H1 (cell line): ENCODE measurements at regions not wholly inside any gene's neighbourhood (a gene's known extent, or its start where the extent isn't known, plus 50 kb on each side); places are given as distances from the start of the nearest gene placed in this dataset.

Source experiments
- CTCF ChIA-PET: fragments of 300-600 bp; sonication (Branson Sonifier 250); formaldehyde crosslinking; loops from one replicate; lab custom pipeline; 2021; ENCODE audit not compliant: partially characterized antibody; lab: Charles Lee
- POLR2A ChIA-PET: fragments of 300-600 bp; sonication (Branson Sonifier 250); formaldehyde crosslinking; loops from one replicate; lab custom pipeline; 2021; ENCODE audit warnings: inconsistent platforms; ENCODE audit not compliant: partially characterized antibody; lab: Charles Lee
- DNase-seq, 2 experiments: peaks; one replicate each; pipeline versions ENCODE4 v3.0.0 to v3.0.0-alpha.2; 2010 to 2022; ENCODE audit warnings: low spot score in 2 of 2, low read depth in 1 of 2, mixed read lengths in 1 of 2
- FAIRE-seq: peaks from 2 replicates; lab custom pipeline; 2011; peaks lifted over from hg19 to GRCh38; lab: Jason Lieb, UNC
- H2AFZ ChIP-seq: 2 replicates; pipeline ENCODE4 v1.8.1; 2012; ENCODE audit warnings: low read length, inconsistent platforms
- H2AK5ac ChIP-seq: 2 replicates; pipeline ENCODE4 v1.6.1; 2013; ENCODE audit warnings: low read depth, low read length
- H2BK120ac ChIP-seq: replicated peaks from 2 replicates; pipeline ENCODE3; 2013; ENCODE audit warnings: low read depth, low read length, inconsistent platforms
- H2BK12ac ChIP-seq: 2 replicates; pipeline ENCODE4 v1.6.1; 2013; ENCODE audit warnings: low read depth, low read length
- H2BK15ac ChIP-seq: 2 replicates; pipeline ENCODE4 v1.6.1; 2013; ENCODE audit warnings: low read length
- H2BK20ac ChIP-seq: 2 replicates; pipeline ENCODE4 v1.6.1; 2013; ENCODE audit warnings: low read length
- H2BK5ac ChIP-seq: 2 replicates; pipeline ENCODE4 v1.6.1; 2013; ENCODE audit warnings: low read depth, low read length
- H3K14ac ChIP-seq: 2 replicates; pipeline ENCODE4 v1.6.1; 2013; ENCODE audit warnings: inconsistent platforms; ENCODE audit not compliant: insufficient read length
- H3K18ac ChIP-seq: 2 replicates; pipeline ENCODE4 v1.6.1; 2013; ENCODE audit warnings: low read length; ENCODE audit errors: extremely low read depth
- H3K23ac ChIP-seq: 2 replicates; pipeline ENCODE4 v1.6.1; 2013; ENCODE audit warnings: inconsistent platforms; ENCODE audit not compliant: insufficient read length
- H3K23me2 ChIP-seq: 2 replicates; pipeline ENCODE4 v1.6.1; 2013; ENCODE audit warnings: low read depth, low read length
- H3K27ac ChIP-seq: 2 replicates; pipeline ENCODE4 v1.6.1; 2011; ENCODE audit warnings: low read depth, low read length, inconsistent platforms
- H3K27me3 ChIP-seq, 4 experiments: replicated peaks in 1 of 4; 1 replicate in 1 of 4; 2 replicates in 3 of 4; pipeline versions ENCODE4 v1.6.1 to v1.8.1; 2011 to 2013; ENCODE audit warnings: low read length in 3 of 4, mild to moderate bottlenecking in 3 of 4, inconsistent platforms in 2 of 4, mixed read lengths in 2 of 4, moderate library complexity in 1 of 4; ENCODE audit not compliant: control insufficient read depth in 3 of 4, insufficient read depth in 3 of 4; ENCODE audit errors: extremely low read depth in 1 of 4
- H3K36me3 ChIP-seq, 4 experiments: 2 replicates each; pipeline versions ENCODE4 v1.6.1 to v1.8.1; 2011 to 2013; ENCODE audit warnings: mild to moderate bottlenecking in 4 of 4, low read length in 3 of 4, moderate library complexity in 2 of 4, control low read depth in 1 of 4, inconsistent platforms in 1 of 4; ENCODE audit not compliant: insufficient read depth in 4 of 4, control insufficient read depth in 2 of 4
- H3K4ac ChIP-seq: replicated peaks from 2 replicates; pipeline ENCODE3; 2013; ENCODE audit warnings: low read length, low read depth, mixed read lengths, inconsistent platforms; ENCODE audit not compliant: insufficient read length
- H3K4me1 ChIP-seq, 4 experiments: replicated peaks in 1 of 4; 1 replicate in 1 of 4; 2 replicates in 3 of 4; pipeline versions ENCODE4 v1.6.1 to v1.8.1; 2011 to 2013; ENCODE audit warnings: low read length in 3 of 4, inconsistent platforms in 2 of 4, mixed read lengths in 1 of 4; ENCODE audit not compliant: insufficient read depth in 4 of 4, control insufficient read depth in 3 of 4
- H3K4me2 ChIP-seq, 2 experiments: 2 replicates each; pipeline versions ENCODE4 v1.6.1 to v1.8.1; 2011 to 2013; ENCODE audit warnings: low read depth in 2 of 2, low read length in 2 of 2, control low read depth in 1 of 2, inconsistent platforms in 1 of 2, mild to moderate bottlenecking in 1 of 2; ENCODE audit not compliant: insufficient read depth in 1 of 2
- H3K4me3 ChIP-seq, 4 experiments: fragments of 200-600, 300-600 bp in 1 of 4; sonication (generic), shearing (Covaris generic), sonication (Bioruptor Twin) in 1 of 4; 2 replicates each; pipeline versions ENCODE4 v1.5.1 to v1.8.1; 2011 to 2016; ENCODE audit warnings: low read length in 4 of 4, low read depth in 3 of 4, control low read depth in 2 of 4, inconsistent platforms in 2 of 4, mild to moderate bottlenecking in 2 of 4, mixed read lengths in 1 of 4, moderate library complexity in 1 of 4; ENCODE audit not compliant: insufficient read depth in 2 of 4; ENCODE audit errors: extremely low read depth in 1 of 4
- H3K56ac ChIP-seq: replicated peaks from 2 replicates; pipeline ENCODE3; 2013; ENCODE audit warnings: low read depth, mild to moderate bottlenecking, mixed read lengths, low read length, inconsistent platforms; ENCODE audit not compliant: insufficient read length
- H3K79me1 ChIP-seq: 2 replicates; pipeline ENCODE4 v1.6.1; 2013; ENCODE audit warnings: low read depth, low read length, control low read depth
- H3K79me2 ChIP-seq, 2 experiments: 2 replicates each; pipeline versions ENCODE4 v1.6.1 to v1.8.1; 2012 to 2013; ENCODE audit warnings: low read length in 2 of 2, mild to moderate bottlenecking in 2 of 2, inconsistent platforms in 1 of 2; ENCODE audit not compliant: insufficient read depth in 2 of 2, control insufficient read depth in 1 of 2
- H3K9ac ChIP-seq, 4 experiments: replicated peaks in 1 of 4; 1 replicate in 1 of 4; 2 replicates in 3 of 4; pipeline versions ENCODE4 v1.6.1 to v1.8.1; 2011 to 2013; ENCODE audit warnings: low read depth in 3 of 4, low read length in 3 of 4, control low read depth in 2 of 4, mild to moderate bottlenecking in 2 of 4, moderate library complexity in 2 of 4, inconsistent platforms in 1 of 4; ENCODE audit errors: extremely low read depth in 1 of 4
- H3K9me3 ChIP-seq, 2 experiments: 2 replicates each; pipeline versions ENCODE4 v1.6.1 to v1.8.1; 2012 to 2013; ENCODE audit warnings: mild to moderate bottlenecking in 2 of 2, moderate library complexity in 2 of 2, control low read depth in 1 of 2, inconsistent platforms in 1 of 2, low read depth in 1 of 2, low read length in 1 of 2, mixed read lengths in 1 of 2; ENCODE audit not compliant: insufficient read depth in 2 of 2
- H4K20me1 ChIP-seq, 2 experiments: replicated peaks in 1 of 2; 2 replicates each; pipeline versions ENCODE3 to v1.8.1; 2011 to 2013; ENCODE audit warnings: inconsistent platforms in 2 of 2, low read length in 2 of 2, mild to moderate bottlenecking in 1 of 2; ENCODE audit not compliant: insufficient read depth in 2 of 2, control insufficient read depth in 1 of 2
- H4K5ac ChIP-seq: 2 replicates; pipeline ENCODE4 v1.6.1; 2013; ENCODE audit warnings: low read length, low read depth, mixed read lengths, inconsistent platforms; ENCODE audit not compliant: insufficient read length
- H4K8ac ChIP-seq: 2 replicates; pipeline ENCODE4 v1.8.0; 2013; ENCODE audit warnings: mild to moderate bottlenecking, moderate library complexity, low read length, inconsistent platforms; ENCODE audit not compliant: insufficient read depth; ENCODE audit errors: extremely low read depth
- H4K91ac ChIP-seq: replicated peaks from 2 replicates; pipeline ENCODE3; 2013; ENCODE audit warnings: low read length, mixed read lengths, inconsistent platforms; ENCODE audit not compliant: insufficient read length
- BCL11A ChIP-seq, 2 experiments: IDR thresholded peaks; one replicate each; pipeline ENCODE4 v1.6.1; 2011; ENCODE audit warnings: low read depth in 2 of 2, low read length in 2 of 2, mild to moderate bottlenecking in 2 of 2
- KDM1A ChIP-seq: fragments of 200-600, 300-600 bp; sonication (generic); IDR thresholded peaks from 2 replicates; pipeline ENCODE4 v1.7.1; 2016; ENCODE audit warnings: mild to moderate bottlenecking, low read length, borderline replicate concordance
- SAP30 ChIP-seq: fragments of 300-600 bp; sonication (generic); IDR thresholded peaks from 2 replicates; pipeline ENCODE4 v1.7.1; 2012; ENCODE audit warnings: low read length, moderate library complexity, mild to moderate bottlenecking, inconsistent platforms; ENCODE audit not compliant: insufficient read depth, insufficient replicate concordance
- ZNF274 ChIP-seq: IDR thresholded peaks from 2 replicates; pipeline ENCODE4 v1.7.0; 2012; ENCODE audit warnings: low read length, borderline replicate concordance; ENCODE audit errors: extremely low read depth
- WGBS, 2 experiments: shearing (Covaris generic) in 1 of 2; methylation state at CpG; one replicate each; pipeline versions ENCODE4 v1.1.6 to v1.1.7; 2013 to 2015; ENCODE audit warnings: low lambda C conversion rate in 2 of 2, mixed read lengths in 2 of 2, inconsistent platforms in 1 of 2, low coverage in 1 of 2, missing lambda C conversion rate in 1 of 2; ENCODE audit not compliant: insufficient replicate concordance in 2 of 2, insufficient coverage in 1 of 2, insufficient read length in 1 of 2; ENCODE audit errors: extremely low coverage in 1 of 2, missing lambda C conversion rate in 1 of 2; 5-methylcytosine and 5-hydroxymethylcytosine counted together

DNA sequence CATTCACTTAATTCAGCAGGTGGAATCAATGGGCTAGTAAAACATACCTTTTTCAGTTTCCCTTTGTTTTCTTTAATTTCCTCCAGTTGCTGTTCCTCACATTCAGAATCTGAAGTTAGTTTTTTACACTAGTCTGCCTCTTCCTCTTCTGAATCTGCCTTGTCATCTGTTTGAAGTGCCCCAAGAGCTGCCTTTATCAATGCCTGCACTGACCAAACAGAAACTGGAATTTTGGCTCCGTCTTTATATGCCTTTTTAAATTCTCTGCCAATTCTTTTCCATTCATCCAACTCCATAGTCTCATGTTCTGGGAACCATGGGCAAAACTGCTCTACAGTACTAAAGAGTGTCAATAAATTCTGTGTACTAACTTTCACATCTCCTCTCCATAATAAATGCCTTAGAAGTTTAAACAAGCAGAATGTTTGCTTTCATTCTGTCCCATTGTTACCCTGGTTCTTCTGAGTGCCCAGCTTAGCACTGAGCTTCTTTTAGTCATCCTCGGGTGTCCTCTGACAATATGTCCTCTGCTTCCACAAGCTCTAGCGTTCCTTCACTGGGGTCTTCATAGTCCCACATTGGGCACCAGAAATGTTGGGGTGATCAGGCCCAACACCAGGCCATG is 154.2 kb downstream of the ZNF486 start:
- DNase-seq = no peak
- H3K4ac ChIP-seq = no peak overlapping the region
- CTCF ChIA-PET = interaction anchor here (1.0 kb wide), 1 partner anchor 8 kb away, joined by 3 read pairs; no protein-coding TSS in a partner anchor

More for the DNA sequence above, 154.2 kb downstream of the ZNF486 start:
- TF ChIP-seq ZNF274 = no peak
- no peak for TF ChIP-seq BCL11A (IDR thresholded peaks at IDR 0.05; ENCODE audit: low read depth in 2 of 2, low read length in 2 of 2)
- no peak for TF ChIP-seq KDM1A
- no peak for TF ChIP-seq SAP30
- no peak overlapping the region for H3K27ac ChIP-seq
- FAIRE-seq = no peak
- no peak overlapping the region for H3K56ac ChIP-seq
- no peaks in the 10 kb centered on the region for H3K27me3 ChIP-seq
- peaks cover 0 to 4% (median 0%) of the 10 kb centered on the region in 4 experiments; a peak in 3 of 7 replicates for H3K4me1 ChIP-seq
- no peaks in the 10 kb centered on the region for H3K9me3 ChIP-seq
- H2BK15ac ChIP-seq = no peak overlapping the region
- H3K79me2 ChIP-seq = no peaks in the 10 kb centered on the region
- no peak overlapping the region for H2AFZ ChIP-seq
- H3K4me2 ChIP-seq = no peak overlapping the region
- POLR2A ChIA-PET = interaction anchor here (1.1 to 1.2 kb wide), 2 partner anchors 84 to 104 kb away, joined by 3 read pairs; no protein-coding TSS in a partner anchor
- no peak overlapping the region for H2BK12ac ChIP-seq
- no peak overlapping the region for H3K18ac ChIP-seq
- H4K91ac ChIP-seq = no peak overlapping the region
- no peak overlapping the region for H3K4me3 ChIP-seq
- no peaks in the 10 kb centered on the region for H3K79me1 ChIP-seq
- H3K36me3 ChIP-seq = no peaks in the 10 kb centered on the region
- H3K14ac ChIP-seq = no peak overlapping the region
- H3K9ac ChIP-seq = no peak overlapping the region
- H4K8ac ChIP-seq = no peak overlapping the region
- no peaks in the 10 kb centered on the region for H4K20me1 ChIP-seq
- H3K23me2 ChIP-seq = no peaks in the 10 kb centered on the region
- WGBS, 2 experiments = 94% methylated on average over 3 of the region's 3 CpGs; no CpG with 5 or more reads in 1 of the 2 experiments
- no peak overlapping the region for H2BK5ac ChIP-seq
- no peak overlapping the region for H2BK120ac ChIP-seq
- H4K5ac ChIP-seq = no peak overlapping the region
- no peak overlapping the region for H2AK5ac ChIP-seq
- H3K23ac ChIP-seq = no peak overlapping the region
- H2BK20ac ChIP-seq = no peak overlapping the region
